T-helper 17 cell (primary cell): ENCODE measurements at regions not wholly inside any gene's neighbourhood (a gene's known extent, or its start where the extent isn't known, plus 50 kb on each side); places are given as distances from the start of the nearest gene placed in this dataset.

Experiments
- ATAC-seq: fragments of 150-1000 bp; cut with Tn5 transposase; 2 replicates; pipeline ENCODE4 v1.10.0; 2021; ENCODE audit warnings: mild to moderate bottlenecking, moderate library complexity
- DNase-seq, 3 donors: peaks; one replicate each; pipeline versions ENCODE4 v3.0.0 to v3.0.0-alpha.2; 2020 to 2021
- H3K9me3 ChIP-seq: one replicate; pipeline ENCODE4 v1.7.0; 2013; ENCODE audit warnings: low read length, mild to moderate bottlenecking; ENCODE audit not compliant: control insufficient read depth, poor library complexity, severe bottlenecking
- H3K27ac Mint-ChIP-seq: one replicate; pipeline ENCODE4 v1.8.0; 2022; ENCODE audit warnings: mild to moderate bottlenecking, moderate library complexity, mixed read lengths
- H3K27me3 Mint-ChIP-seq: one replicate; pipeline ENCODE4 v1.8.0; 2022; ENCODE audit warnings: mixed read lengths
- H3K36me3 Mint-ChIP-seq: one replicate; pipeline ENCODE4 v1.8.0; 2022; ENCODE audit warnings: low read depth, mixed read lengths
- H3K4me1 Mint-ChIP-seq: one replicate; pipeline ENCODE4 v1.8.0; 2022; ENCODE audit warnings: mild to moderate bottlenecking, mixed read lengths
- H3K4me3 Mint-ChIP-seq: one replicate; pipeline ENCODE4 v1.8.0; 2022; ENCODE audit warnings: mild to moderate bottlenecking, moderate library complexity, mixed read lengths

DNA sequence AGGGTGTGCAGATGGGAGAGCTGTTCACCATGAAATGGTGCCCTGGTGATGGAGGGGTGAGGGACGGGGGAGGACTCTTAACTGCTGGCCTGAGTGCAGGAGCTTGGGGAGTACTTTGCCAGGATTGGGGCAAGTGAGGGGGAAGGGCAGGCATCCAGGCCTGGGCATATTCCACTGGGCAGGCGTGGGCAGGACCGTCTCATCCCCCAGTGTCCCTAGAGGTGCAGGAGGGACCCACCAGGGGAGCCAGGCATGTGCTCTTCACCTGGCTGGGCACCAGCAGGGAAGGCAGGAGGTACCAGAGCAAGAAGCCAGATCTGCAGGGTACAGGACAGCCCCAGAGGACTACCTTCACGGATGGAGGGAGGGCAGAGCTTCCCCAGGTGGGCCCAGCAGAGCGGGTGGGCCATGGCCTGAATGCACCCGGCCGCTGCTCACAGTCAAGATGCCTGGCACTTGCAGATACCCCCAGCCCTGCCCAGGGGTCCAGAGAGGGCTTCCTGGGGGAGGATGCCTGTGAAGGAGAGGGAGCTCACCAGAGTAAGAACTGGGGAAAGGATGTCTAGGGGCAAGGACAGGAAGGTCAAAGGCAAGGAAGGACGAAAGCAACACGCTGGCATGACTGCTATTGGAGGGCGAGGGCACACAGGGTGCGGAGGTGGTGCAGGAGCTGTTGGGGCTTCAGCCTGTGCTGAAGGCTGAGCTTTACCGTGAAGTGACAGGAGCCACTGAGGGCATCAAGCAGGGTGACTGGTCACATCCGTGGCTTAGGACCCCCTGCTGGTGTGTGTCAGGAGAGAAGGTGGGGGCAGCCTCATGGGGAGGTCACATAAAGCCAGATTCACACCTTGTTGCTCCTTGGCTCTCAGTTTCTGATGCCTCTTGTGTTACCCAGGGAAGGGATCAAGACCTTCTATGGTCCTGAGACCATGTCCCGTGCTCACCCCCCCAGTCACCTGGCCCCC, 68.2 kb upstream of the NKX1-1 start:
- no peaks in the 10 kb centered on the region for H3K9me3 ChIP-seq
- peaks cover 3% of the 10 kb centered on the region for H3K36me3 Mint-ChIP-seq
- peaks cover 4% of the 10 kb centered on the region for H3K27me3 Mint-ChIP-seq
- ATAC-seq, result no peak
- H3K4me1 Mint-ChIP-seq, result no peaks in the 10 kb centered on the region
- H3K4me3 Mint-ChIP-seq, result peak overlapping the region; percentile 16
- no peak overlapping the region for H3K27ac Mint-ChIP-seq
- DNase-seq, result peak in 1 of 3 donors; percentile 6

DNA sequence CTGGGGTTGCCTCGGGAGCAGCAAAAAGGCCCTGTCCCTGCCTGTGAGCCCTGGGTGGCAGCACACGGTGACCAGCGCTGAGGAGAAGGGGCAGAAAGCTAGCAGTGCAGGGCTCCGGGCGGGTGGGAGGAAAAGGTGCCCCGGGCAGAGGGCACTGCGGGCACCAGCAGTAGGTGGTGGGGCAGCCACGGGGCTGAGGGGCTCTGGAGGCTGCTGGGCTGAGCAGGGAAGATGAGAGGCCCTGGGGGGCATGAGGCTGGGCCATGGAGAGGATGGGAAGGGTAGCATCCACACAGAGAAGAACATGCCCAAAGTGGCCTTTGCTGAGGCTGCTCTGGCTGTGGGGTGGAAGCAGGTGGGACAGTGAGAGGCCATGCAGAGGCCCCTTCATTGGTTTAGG, 67.5 kb upstream of the NKX1-1 start:
- DNase-seq (no peak), ATAC-seq (no peak)
- Mint-ChIP-seq H3K4me1 (no peaks in the 10 kb centered on the region), H3K27me3 (peaks cover 4% of the 10 kb centered on the region), H3K27ac (no peak overlapping the region), H3K36me3 (peaks cover 3% of the 10 kb centered on the region), H3K4me3 (no peak overlapping the region)
- no peaks in the 10 kb centered on the region for H3K9me3 ChIP-seq

- Mint-ChIP-seq H3K27me3 (peaks cover 4% of the 10 kb centered on the region), H3K4me1 (no peaks in the 10 kb centered on the region), H3K27ac (no peak overlapping the region), H3K4me3 (no peak overlapping the region), H3K36me3 (peaks cover 3% of the 10 kb centered on the region)
- H3K9me3 ChIP-seq, result no peaks in the 10 kb centered on the region
- ATAC-seq (no peak), DNase-seq (peak in 2 of 3 donors; percentile 3 to 6)
Observed at GRCh38 chr4:1472911-1473518, 66.8 kb upstream of the NKX1-1 start.

DNA sequence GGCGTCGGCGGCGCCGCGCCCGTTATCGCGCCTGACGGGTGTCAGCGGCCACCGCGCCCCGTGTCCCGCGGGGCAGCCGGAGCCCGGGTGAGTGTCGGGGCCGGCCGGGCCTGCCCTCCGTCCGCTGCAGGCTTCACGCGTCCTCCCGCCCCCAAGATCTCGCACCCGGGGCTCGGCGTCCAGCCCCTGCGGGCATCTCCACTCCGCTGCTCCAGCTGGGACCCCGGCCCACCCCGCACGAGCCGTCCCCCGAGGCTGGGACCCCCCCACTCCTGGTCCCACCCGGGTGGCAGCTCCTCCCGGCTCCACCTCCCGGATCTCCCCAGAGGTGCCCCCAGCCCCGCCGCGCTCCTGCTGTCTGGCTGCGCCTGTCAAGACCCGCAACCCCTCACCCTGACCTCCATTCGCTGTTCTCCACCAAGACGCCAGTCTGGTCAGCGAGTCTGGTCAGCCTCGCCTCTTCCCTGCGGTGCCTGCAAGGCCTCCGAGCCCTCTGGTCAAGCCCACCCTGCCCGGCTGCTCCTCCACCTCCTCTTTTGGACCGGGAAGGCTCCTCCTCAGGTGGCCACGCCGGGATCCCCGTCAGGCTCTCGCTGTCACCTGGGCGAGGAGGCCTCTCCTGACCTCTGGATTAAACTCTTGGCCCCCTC, 66.0 kb upstream of the NKX1-1 start:
- H3K27me3 Mint-ChIP-seq, result peaks cover 4% of the 10 kb centered on the region
- no peak overlapping the region for H3K27ac Mint-ChIP-seq
- H3K4me3 Mint-ChIP-seq, result no peak overlapping the region
- peaks cover 3% of the 10 kb centered on the region for H3K36me3 Mint-ChIP-seq
- DNase-seq (peak in 2 of 3 donors; percentile 2 to 7), ATAC-seq (no peak)
- no peaks in the 10 kb centered on the region for H3K9me3 ChIP-seq
- H3K4me1 Mint-ChIP-seq, result no peaks in the 10 kb centered on the region

DNA sequence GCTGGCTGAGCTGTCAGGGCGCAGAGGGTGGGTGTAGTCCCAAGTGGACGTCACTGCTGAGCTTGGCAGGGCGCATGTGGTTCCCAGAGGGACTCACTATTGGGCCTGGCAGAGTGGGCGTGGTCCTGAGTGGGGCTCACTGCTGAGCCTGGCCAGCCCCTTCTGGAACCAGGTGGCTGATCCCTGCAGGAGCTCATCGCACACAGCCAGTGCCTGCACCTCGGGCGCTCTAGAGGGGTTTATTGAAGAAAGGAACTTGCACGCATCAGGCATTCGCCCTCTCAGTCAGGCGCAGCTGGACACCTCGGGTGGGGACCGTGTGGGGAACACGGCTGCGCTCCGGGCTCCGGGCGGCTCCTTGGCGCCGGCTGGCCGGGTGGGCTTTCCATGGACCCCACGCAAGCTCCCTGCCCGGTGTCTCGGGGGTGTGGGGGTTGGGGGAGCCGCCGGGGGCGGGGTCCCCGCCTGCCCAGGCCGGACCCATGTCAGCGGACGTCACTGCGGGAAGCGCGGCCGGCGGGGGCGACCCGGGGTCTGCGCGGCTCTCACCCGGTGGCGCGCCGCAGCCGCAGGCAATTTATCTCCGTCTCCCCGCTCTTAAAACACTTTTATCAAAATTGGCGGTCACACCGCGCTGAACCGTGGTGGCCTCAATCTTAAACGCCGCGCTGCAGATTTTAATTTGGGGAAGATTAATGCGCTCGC, 65.4 kb upstream of the NKX1-1 start:
- H3K36me3 Mint-ChIP-seq, result peaks cover 3% of the 10 kb centered on the region
- H3K4me3 Mint-ChIP-seq, result no peak overlapping the region
- H3K4me1 Mint-ChIP-seq, result no peaks in the 10 kb centered on the region
- no peaks in the 10 kb centered on the region for H3K9me3 ChIP-seq
- H3K27ac Mint-ChIP-seq, result no peak overlapping the region
- ATAC-seq (no peak), DNase-seq (peak in 2 of 3 donors; percentile 1 to 7)
- peaks cover 4% of the 10 kb centered on the region for H3K27me3 Mint-ChIP-seq

DNA sequence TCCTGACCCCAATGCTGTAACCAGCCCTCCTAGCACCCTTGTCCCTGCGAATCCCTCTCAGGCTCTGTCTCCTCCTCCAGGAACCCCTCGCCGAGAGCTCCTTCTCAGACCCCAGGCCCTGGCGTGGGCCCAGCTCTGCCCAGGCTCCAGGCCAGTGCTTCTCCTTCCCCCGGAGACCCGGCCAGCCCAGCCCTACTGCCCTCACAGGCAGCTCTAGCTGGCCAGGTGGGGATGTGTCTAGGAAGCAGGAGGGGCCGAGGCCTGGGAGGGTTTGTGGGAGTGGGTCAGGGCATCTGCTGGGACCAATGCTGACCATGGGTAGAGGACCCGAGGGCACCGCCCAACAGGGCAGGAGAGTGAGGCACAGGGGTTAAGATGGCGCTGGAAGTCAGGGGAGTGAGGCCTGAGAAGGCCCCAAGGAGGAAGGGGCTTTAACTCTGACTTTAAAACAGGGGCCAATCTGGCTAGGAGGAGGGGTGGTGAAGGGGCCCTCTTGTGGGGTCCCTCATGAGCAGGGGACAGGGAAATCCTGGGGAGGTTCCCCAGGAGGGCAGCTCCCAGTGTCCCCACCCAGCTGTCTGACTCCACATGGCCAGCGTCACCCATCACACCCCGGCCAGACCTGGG, 64.7 kb upstream of the NKX1-1 start:
- Mint-ChIP-seq H3K36me3 (peaks cover 3% of the 10 kb centered on the region), H3K27me3 (peaks cover 4% of the 10 kb centered on the region), H3K27ac (no peak overlapping the region), H3K4me1 (no peaks in the 10 kb centered on the region), H3K4me3 (no peak overlapping the region)
- peak in 1 of 3 donors; percentile 7 for DNase-seq
- no peaks in the 10 kb centered on the region for H3K9me3 ChIP-seq
- no peak for ATAC-seq

DNA sequence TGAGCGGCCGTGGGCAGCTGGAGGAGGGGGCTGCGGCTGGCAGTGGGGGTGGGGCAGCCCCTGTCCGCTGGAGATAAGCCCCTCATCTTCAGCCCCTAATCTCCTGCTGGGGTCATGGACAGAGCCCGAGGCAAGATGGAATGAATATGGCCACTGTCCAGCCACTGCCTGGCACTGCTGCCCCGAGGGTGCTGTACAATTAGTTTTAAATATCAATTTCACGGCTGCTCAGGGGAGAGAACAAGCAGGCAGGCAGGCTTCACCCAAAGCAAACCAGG, 64.1 kb upstream of the NKX1-1 start:
- Mint-ChIP-seq H3K36me3 (no peaks in the 10 kb centered on the region), H3K4me3 (no peak overlapping the region), H3K27ac (no peak overlapping the region), H3K27me3 (peaks cover 4% of the 10 kb centered on the region), H3K4me1 (no peaks in the 10 kb centered on the region)
- H3K9me3 ChIP-seq, result no peaks in the 10 kb centered on the region
- DNase-seq, result no peak
- no peak for ATAC-seq

- no peaks in the 10 kb centered on the region for H3K4me1 Mint-ChIP-seq
- H3K27ac Mint-ChIP-seq, result no peak overlapping the region
- no peak for ATAC-seq
- peaks cover 4% of the 10 kb centered on the region for H3K27me3 Mint-ChIP-seq
- H3K9me3 ChIP-seq, result no peaks in the 10 kb centered on the region
- no peaks in the 10 kb centered on the region for H3K36me3 Mint-ChIP-seq
- DNase-seq, result peak in 2 of 3 donors; percentile 6
- no peak overlapping the region for H3K4me3 Mint-ChIP-seq
Observed at GRCh38 chr4:1469607-1470392, 63.6 kb upstream of the NKX1-1 start.

DNA sequence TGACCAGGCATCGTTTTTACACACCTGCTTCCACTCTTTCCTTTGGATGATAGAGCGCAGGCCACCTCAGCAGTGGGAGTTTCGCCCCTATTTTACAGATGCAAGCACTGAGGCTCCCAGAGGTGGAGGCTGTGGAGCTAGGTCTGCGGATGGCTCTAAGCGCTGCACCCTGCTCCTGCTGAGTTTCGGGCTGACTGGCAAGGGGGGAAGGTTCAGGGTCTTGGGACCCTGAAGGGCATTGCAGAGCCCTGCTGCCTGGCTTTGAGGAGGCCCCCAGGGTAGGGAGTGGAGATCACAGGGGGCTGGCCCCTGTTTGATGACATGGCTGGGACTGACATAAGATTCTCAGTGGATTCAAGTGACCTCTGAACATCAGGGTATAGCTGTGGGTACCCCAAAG, 62.8 kb upstream of the NKX1-1 start:
- no peak for DNase-seq
- H3K36me3 Mint-ChIP-seq, result no peaks in the 10 kb centered on the region

DNA sequence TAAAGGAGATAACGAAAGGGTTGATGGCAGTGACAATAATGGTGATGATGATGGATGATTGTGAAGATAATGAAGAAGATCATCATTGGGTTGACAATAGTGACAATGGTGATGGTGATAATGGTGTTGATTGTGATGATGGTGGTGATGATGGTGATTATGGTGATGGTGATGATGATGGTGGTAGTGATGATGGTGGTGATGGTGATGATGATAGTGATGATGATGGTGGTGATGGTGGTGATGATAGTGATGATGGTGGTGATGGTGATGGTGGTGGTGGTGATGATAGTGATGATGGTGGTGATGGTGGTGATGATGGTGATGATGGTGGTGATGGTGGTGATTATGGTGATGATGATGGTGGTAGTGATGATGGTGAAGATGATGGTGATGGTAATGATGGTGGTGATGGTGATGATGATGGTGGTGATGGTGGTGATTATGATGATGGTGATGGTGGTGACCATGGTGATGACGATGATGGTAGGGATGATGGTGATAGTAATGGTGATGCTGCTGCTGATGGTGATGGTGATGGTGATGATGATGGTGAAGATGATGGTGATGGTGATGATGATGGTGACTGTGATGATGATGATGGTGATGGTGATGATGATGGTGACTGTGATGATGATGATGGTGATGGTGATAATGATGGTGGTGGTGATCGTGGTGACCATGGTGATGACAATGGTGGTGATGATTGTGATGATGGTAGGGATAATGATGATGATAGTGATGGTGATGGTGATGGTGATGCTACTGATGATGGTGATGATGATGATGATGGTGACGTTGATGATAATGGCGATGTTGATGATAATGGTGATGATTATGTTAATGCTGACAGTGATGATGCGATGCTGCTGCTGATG, 61.6 kb upstream of the NKX1-1 start:
- no peaks in the 10 kb centered on the region for H3K36me3 Mint-ChIP-seq

More for the DNA sequence above, 62.8 kb upstream of the NKX1-1 start:
- Mint-ChIP-seq H3K4me1 (no peaks in the 10 kb centered on the region), H3K4me3 (no peak overlapping the region), H3K27me3 (no peaks in the 10 kb centered on the region), H3K27ac (no peak overlapping the region)
- ATAC-seq, result no peak
- no peaks in the 10 kb centered on the region for H3K9me3 ChIP-seq

GRCh38 chr4:1466863-1467165, 60.6 kb upstream of the NKX1-1 start:
- no peak for DNase-seq
- no peak overlapping the region for H3K4me3 Mint-ChIP-seq
- H3K4me1 Mint-ChIP-seq, result no peaks in the 10 kb centered on the region

More for the DNA sequence above, 61.6 kb upstream of the NKX1-1 start:
- Mint-ChIP-seq H3K27ac (no peak overlapping the region), H3K4me3 (no peak overlapping the region), H3K27me3 (no peaks in the 10 kb centered on the region), H3K4me1 (no peaks in the 10 kb centered on the region)
- ATAC-seq, result no peak
- no peaks in the 10 kb centered on the region for H3K9me3 ChIP-seq
- no peak for DNase-seq

More at GRCh38 chr4:1466863-1467165, 60.6 kb upstream of the NKX1-1 start:
- H3K9me3 ChIP-seq, result no peaks in the 10 kb centered on the region
- no peak overlapping the region for H3K27ac Mint-ChIP-seq
- no peaks in the 10 kb centered on the region for H3K36me3 Mint-ChIP-seq
- peaks cover 8% of the 10 kb centered on the region for H3K27me3 Mint-ChIP-seq
- ATAC-seq, result no peak
